Peyer's patch (tissue), 4 donors: ENCODE measurements at regions not wholly inside any gene's neighbourhood (a gene's known extent, or its start where the extent isn't known, plus 50 kb on each side); places are given as distances from the start of the nearest gene placed in this dataset.

Source experiments
- DNase-seq, 3 donors: peaks; one replicate each; pipeline ENCODE4 v3.0.0-alpha.2; 2017 to 2019
- H3K27ac ChIP-seq, 4 donors: fragments of 200-600 bp; sonication (generic); one replicate each; pipeline ENCODE4 v1.5.1; 2016 to 2019
- H3K27me3 ChIP-seq, 2 donors: fragments of 200-600 bp; sonication (generic); one replicate each; pipeline ENCODE4 v1.5.1; 2019
- H3K36me3 ChIP-seq, 3 donors: fragments of 200-600 bp; sonication (generic); one replicate each; pipeline ENCODE4 v1.5.1; 2016 to 2019
- H3K4me1 ChIP-seq, 4 donors: fragments of 200-600 bp; sonication (generic); one replicate each; pipeline ENCODE4 v1.5.1; 2016 to 2019
- H3K4me3 ChIP-seq, 4 donors: fragments of 200-600 bp; sonication (generic); 1 replicate in 3 of 4; 2 replicates in 1 of 4; pipeline ENCODE4 v1.5.1; 2016 to 2019; ENCODE audit warnings: mild to moderate bottlenecking in 1 of 4
- H3K9me3 ChIP-seq, 4 donors: fragments of 200-600 bp; sonication (generic); one replicate each; pipeline ENCODE4 v1.5.1; 2016 to 2019; ENCODE audit warnings: mild to moderate bottlenecking in 1 of 4
- CTCF ChIP-seq, 6 experiments: fragments of 450-650 bp in 4 of 6; fragments of 200-600 bp in 2 of 6; sonication (generic) in 1 of 6; IDR thresholded peaks; one replicate each; pipeline ENCODE4 v1.5.1; 2017 to 2019; ENCODE audit warnings: antibody characterized with exemption in 6 of 6, mild to moderate bottlenecking in 3 of 6, moderate library complexity in 1 of 6
- POLR2A ChIP-seq, 2 donors: fragments of 450-650 bp; IDR thresholded peaks; one replicate each; pipeline ENCODE4 v1.5.1; 2017; ENCODE audit warnings: antibody characterized with exemption in 2 of 2, mild to moderate bottlenecking in 2 of 2, moderate library complexity in 2 of 2

DNA sequence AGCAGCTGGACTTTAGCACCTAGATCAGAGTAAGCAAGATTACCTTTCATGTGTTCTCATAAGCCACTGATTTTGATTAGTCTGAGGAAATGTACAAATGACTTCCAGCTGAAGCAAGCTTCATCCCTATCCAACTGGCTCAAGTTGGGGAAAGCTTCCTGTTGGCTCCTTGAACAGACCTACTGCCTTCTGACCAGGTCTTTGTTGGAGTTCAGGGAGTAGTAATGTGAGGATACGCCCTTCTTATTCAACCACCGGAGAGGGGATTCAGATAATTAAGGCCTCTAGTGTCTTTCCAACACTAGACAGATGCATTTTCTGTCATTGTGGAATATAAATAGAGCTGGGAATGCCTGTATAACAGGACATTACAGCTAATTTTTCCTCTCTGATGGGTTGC lies 268.9 kb downstream of the TGFB2 start:
- Histone ChIP-seq H3K27ac (no peak overlapping the region), H3K4me1 (no peaks in the 10 kb centered on the region), H3K27me3 (no peaks in the 10 kb centered on the region), H3K36me3 (no peaks in the 10 kb centered on the region), H3K9me3 (no peaks in the 10 kb centered on the region), H3K4me3 (no peak overlapping the region)
- DNase-seq = no peak
- TF ChIP-seq POLR2A (IDR thresholded peaks at IDR 0.05) (no peak), CTCF (IDR thresholded peaks at IDR 0.05) (no peak)

GRCh38 chr1:218616681-218617080 lies 271.5 kb downstream of the TGFB2 start:
- Histone ChIP-seq H3K4me3 (no peak overlapping the region), H3K27ac (no peak overlapping the region), H3K27me3 (no peaks in the 10 kb centered on the region), H3K36me3 (no peaks in the 10 kb centered on the region), H3K4me1 (no peaks in the 10 kb centered on the region), H3K9me3 (no peaks in the 10 kb centered on the region)
- DNase-seq = no peak
- TF ChIP-seq CTCF (IDR thresholded peaks at IDR 0.05) (no peak), POLR2A (IDR thresholded peaks at IDR 0.05) (no peak)

- Histone ChIP-seq H3K4me1 (no peaks in the 10 kb centered on the region), H3K36me3 (no peaks in the 10 kb centered on the region), H3K4me3 (no peak overlapping the region), H3K27me3 (no peaks in the 10 kb centered on the region), H3K27ac (no peak overlapping the region), H3K9me3 (no peaks in the 10 kb centered on the region)
- no peak for DNase-seq
- no peak for TF ChIP-seq CTCF (IDR thresholded peaks at IDR 0.05)
- no peak for TF ChIP-seq POLR2A (IDR thresholded peaks at IDR 0.05)
Measured at GRCh38 chr1:218617986-218618385, 272.9 kb downstream of the TGFB2 start.

GRCh38 chr1:218620956-218621355 lies 275.8 kb downstream of the TGFB2 start:
- no peaks in the 10 kb centered on the region for H3K4me1 ChIP-seq
- no peaks in the 10 kb centered on the region for H3K36me3 ChIP-seq
- no peak overlapping the region for H3K4me3 ChIP-seq
- no peak overlapping the region for H3K27ac ChIP-seq
- TF ChIP-seq CTCF (IDR thresholded peaks at IDR 0.05) = no peak
- no peak for TF ChIP-seq POLR2A (IDR thresholded peaks at IDR 0.05)
- no peak for DNase-seq
- no peaks in the 10 kb centered on the region for H3K27me3 ChIP-seq
- H3K9me3 ChIP-seq = no peaks in the 10 kb centered on the region

DNA sequence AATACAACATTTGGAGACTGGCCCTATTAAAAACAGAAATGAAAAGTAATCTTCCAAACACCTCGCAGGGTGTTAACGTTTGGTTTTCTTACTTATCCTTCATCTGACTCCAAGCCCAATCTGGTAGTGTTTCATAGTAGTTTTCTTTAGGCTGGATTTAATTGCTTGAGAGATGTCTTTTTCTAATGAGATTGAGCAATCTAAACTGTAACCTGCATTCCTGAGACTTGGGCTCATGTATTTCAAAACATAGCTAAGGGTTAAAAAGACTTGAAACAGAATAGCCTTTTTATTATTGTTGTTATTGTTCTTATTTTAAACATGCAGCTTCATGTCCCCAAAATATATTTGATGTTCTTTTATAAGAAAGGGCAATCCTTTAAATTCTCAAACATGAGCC lies 278.9 kb downstream of the TGFB2 start:
- H3K36me3 ChIP-seq = no peaks in the 10 kb centered on the region
- no peaks in the 10 kb centered on the region for H3K4me1 ChIP-seq
- DNase-seq = no peak
- H3K27ac ChIP-seq = no peak overlapping the region
- H3K9me3 ChIP-seq = no peaks in the 10 kb centered on the region
- no peak overlapping the region for H3K4me3 ChIP-seq
- no peak for TF ChIP-seq CTCF (IDR thresholded peaks at IDR 0.05)
- TF ChIP-seq POLR2A (IDR thresholded peaks at IDR 0.05) = no peak
- H3K27me3 ChIP-seq = no peaks in the 10 kb centered on the region

- no peaks in the 10 kb centered on the region for H3K36me3 ChIP-seq
- H3K27me3 ChIP-seq = no peaks in the 10 kb centered on the region
- H3K4me3 ChIP-seq = no peak overlapping the region
- H3K4me1 ChIP-seq = no peaks in the 10 kb centered on the region
- no peaks in the 10 kb centered on the region for H3K9me3 ChIP-seq
- no peak overlapping the region for H3K27ac ChIP-seq
- TF ChIP-seq POLR2A (IDR thresholded peaks at IDR 0.05) (no peak), CTCF (IDR thresholded peaks at IDR 0.05) (no peak)
- no peak for DNase-seq
Measured at GRCh38 chr1:218625393-218625792, 280.3 kb downstream of the TGFB2 start.
